OCI-LY7 (cell line): ENCODE measurements at regions not wholly inside any gene's neighbourhood (a gene's known extent, or its start where the extent isn't known, plus 50 kb on each side); places are given as distances from the start of the nearest gene placed in this dataset.

Experiments
- BruUV-seq: library from RNA; stranded (reverse); fragments of 400-500 nt; replicated peaks from 2 replicates; lab custom pipeline; 2021; lab: Mats Ljungman, UMichigan
- CTCF ChIA-PET: fragments of 300-600 bp; sonication (Branson Sonifier 250); formaldehyde crosslinking; loops from one replicate; lab custom pipeline; 2022; ENCODE audit warnings: antibody characterized with exemption; ENCODE audit not compliant: unreplicated experiment; lab: Charles Lee
- POLR2A ChIA-PET: fragments of 300-600 bp; sonication (Branson Sonifier 250); formaldehyde crosslinking; loops from one replicate; lab custom pipeline; 2022; ENCODE audit warnings: antibody characterized with exemption; lab: Charles Lee
- DNase-seq: peaks from one replicate; pipeline ENCODE4 v3.0.0-alpha.2; 2015; ENCODE audit warnings: low spot score
- H2AFZ ChIP-seq: fragments of 200-600 bp; sonication (generic), shearing (Covaris generic); 2 replicates; pipeline ENCODE4 v1.6.1; 2014; ENCODE audit warnings: mild to moderate bottlenecking, antibody characterized with exemption, low read length, moderate library complexity
- H3K27ac ChIP-seq: fragments of 200-600 bp; sonication (generic); 2 replicates; pipeline ENCODE4 v1.5.1; 2014; ENCODE audit warnings: mixed run types, low read depth, mild to moderate bottlenecking, moderate library complexity, low read length, inconsistent platforms; ENCODE audit not compliant: poor library complexity, severe bottlenecking
- H3K36me3 ChIP-seq: fragments of 200-600 bp; sonication (generic); 2 replicates; pipeline ENCODE4 v1.6.1; 2014; ENCODE audit warnings: mild to moderate bottlenecking, antibody characterized with exemption, low read length, moderate library complexity, mixed read lengths; ENCODE audit not compliant: insufficient read depth
- H3K4me1 ChIP-seq: fragments of 200-600 bp; sonication (generic); 2 replicates; pipeline ENCODE4 v1.5.1; 2014; ENCODE audit warnings: mild to moderate bottlenecking, low read length; ENCODE audit not compliant: insufficient read depth, poor library complexity, severe bottlenecking
- H3K4me2 ChIP-seq: fragments of 200-600 bp; sonication (generic); 2 replicates; pipeline ENCODE4 v1.6.1; 2014; ENCODE audit warnings: mild to moderate bottlenecking, low read length
- H3K4me3 ChIP-seq: fragments of 200-600 bp; sonication (generic); 2 replicates; pipeline ENCODE4 v1.5.1; 2014; ENCODE audit warnings: mild to moderate bottlenecking, low read depth, low read length; ENCODE audit not compliant: poor library complexity, severe bottlenecking
- H3K79me2 ChIP-seq: fragments of 200-600 bp; sonication (generic); 2 replicates; pipeline ENCODE4 v1.6.1; 2016; ENCODE audit warnings: low read depth, mild to moderate bottlenecking, low read length, moderate library complexity, mixed read lengths; ENCODE audit not compliant: insufficient read depth
- H3K9me2 ChIP-seq: fragments of 200-600 bp; sonication (generic); 2 replicates; pipeline ENCODE4 v1.6.1; 2016; ENCODE audit warnings: mild to moderate bottlenecking, low read length, mixed read lengths; ENCODE audit not compliant: insufficient read depth
- H3K9me3 ChIP-seq: fragments of 200-600 bp; sonication (generic); 2 replicates; pipeline ENCODE4 v1.6.1; 2014; ENCODE audit warnings: mild to moderate bottlenecking, mixed run types, low read length, mixed read lengths
- H4K20me1 ChIP-seq: fragments of 200-600 bp; sonication (generic); 2 replicates; pipeline ENCODE4 v1.6.1; 2014; ENCODE audit warnings: mild to moderate bottlenecking, antibody characterized with exemption, low read length, moderate library complexity, mixed read lengths; ENCODE audit not compliant: insufficient read depth
- EZH2phosphoT487 ChIP-seq: fragments of 200-600 bp; sonication (generic); IDR thresholded peaks from 2 replicates; pipeline ENCODE4 v1.6.1; 2018; ENCODE audit warnings: low read depth, borderline replicate concordance, mild to moderate bottlenecking, mixed run types, antibody characterized with exemption, low read length, moderate library complexity, mixed read lengths
- intact Hi-C: fragments of 100-400 bp; cut with micrococcal nuclease; formaldehyde crosslinking; loops from one replicate; pipeline ENCODE4 v1.10.0; 2022; ENCODE audit not compliant: unreplicated experiment
- TF ChIP-seq, protein P1 (sequence below): fragments of 200-600 bp; sonication (generic); conservative IDR thresholded peaks from 2 replicates; pipeline ENCODE4 v1.5.1; 2014; ENCODE audit warnings: mild to moderate bottlenecking, antibody characterized with exemption, low read length, moderate library complexity, mixed read lengths

DNA sequence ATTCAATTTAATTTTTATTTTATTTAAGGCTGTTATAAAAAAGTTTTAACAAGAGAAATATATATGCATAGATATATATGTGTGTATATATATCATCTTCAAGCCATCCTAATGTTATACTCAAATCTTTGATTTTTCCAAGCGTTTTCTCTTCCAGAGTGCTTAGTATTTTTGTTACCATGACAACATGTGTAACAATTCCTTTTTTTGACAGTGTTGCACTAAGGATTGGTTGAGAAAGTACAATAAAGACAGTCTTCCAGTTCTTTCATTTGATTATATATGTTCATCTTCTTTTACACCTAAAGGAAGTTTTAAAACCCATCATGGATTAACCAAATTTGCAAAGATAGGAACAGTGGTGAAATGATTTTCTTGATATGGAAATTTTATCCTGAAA lies 171.7 kb downstream of the KLF6 start:
- Histone ChIP-seq H4K20me1 (no peaks in the 10 kb centered on the region), H3K79me2 (no peaks in the 10 kb centered on the region), H3K4me2 (no peak overlapping the region), H3K9me2 (no peaks in the 10 kb centered on the region), H3K27ac (no peak overlapping the region), H3K4me3 (no peak overlapping the region), H3K9me3 (peaks cover 28% of the 10 kb centered on the region; the same call in 1 of the 2 replicates), H3K4me1 (no peaks in the 10 kb centered on the region), H3K36me3 (no peaks in the 10 kb centered on the region), H2AFZ (no peak overlapping the region)
- TF ChIP-seq, protein P1, sequence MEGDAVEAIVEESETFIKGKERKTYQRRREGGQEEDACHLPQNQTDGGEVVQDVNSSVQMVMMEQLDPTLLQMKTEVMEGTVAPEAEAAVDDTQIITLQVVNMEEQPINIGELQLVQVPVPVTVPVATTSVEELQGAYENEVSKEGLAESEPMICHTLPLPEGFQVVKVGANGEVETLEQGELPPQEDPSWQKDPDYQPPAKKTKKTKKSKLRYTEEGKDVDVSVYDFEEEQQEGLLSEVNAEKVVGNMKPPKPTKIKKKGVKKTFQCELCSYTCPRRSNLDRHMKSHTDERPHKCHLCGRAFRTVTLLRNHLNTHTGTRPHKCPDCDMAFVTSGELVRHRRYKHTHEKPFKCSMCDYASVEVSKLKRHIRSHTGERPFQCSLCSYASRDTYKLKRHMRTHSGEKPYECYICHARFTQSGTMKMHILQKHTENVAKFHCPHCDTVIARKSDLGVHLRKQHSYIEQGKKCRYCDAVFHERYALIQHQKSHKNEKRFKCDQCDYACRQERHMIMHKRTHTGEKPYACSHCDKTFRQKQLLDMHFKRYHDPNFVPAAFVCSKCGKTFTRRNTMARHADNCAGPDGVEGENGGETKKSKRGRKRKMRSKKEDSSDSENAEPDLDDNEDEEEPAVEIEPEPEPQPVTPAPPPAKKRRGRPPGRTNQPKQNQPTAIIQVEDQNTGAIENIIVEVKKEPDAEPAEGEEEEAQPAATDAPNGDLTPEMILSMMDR, result no peak
- no peak for TF ChIP-seq EZH2phosphoT487
- intact Hi-C loops, result no loop called here
- CTCF ChIA-PET, result no interaction called here
- BruUV-seq, result no TSS peak
- no peak for DNase-seq
- POLR2A ChIA-PET, result interaction anchor here (0.7 to 1.2 kb wide), 3 partner anchors 8 to 1755 kb away, joined by 3 to 4 read pairs (median 4); no protein-coding TSS in a partner anchor

DNA sequence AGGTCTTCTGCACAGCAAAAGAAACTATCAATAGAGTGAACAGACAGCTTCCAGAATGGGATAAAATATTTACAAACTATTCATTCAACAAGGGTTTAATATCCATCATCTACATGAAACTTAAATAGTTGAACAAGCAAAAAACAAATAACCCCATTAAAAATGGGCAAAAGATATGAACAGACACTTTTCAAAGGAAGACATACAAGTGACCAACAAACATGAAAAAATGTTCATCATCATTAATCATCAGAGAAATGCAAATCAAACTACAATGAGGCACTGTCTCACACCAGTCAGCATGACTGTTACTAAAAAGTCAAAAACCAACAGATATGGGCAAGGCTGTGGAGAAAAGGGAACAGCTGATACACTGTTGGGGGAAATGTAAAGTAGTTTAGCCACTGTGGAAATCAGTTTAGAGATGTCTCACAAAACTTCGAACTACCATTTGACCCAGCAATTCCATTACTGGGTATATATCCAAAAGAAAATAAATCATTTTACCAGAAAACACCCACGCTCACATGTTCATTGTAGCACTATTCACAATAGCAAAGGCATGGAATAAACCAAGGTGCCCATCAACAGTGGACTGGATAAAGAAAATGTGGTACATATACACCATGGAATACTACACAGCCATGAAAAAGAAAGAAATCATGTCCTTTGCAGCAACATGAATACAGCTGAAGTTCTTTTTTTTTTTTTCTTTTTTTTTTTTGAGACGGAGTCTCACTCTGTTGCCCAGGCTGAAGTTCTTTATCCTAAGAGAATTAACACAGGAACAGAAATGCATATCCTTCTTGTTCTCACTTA lies 172.6 kb downstream of the KLF6 start:
- Histone ChIP-seq H3K36me3 (no peaks in the 10 kb centered on the region), H3K9me2 (no peaks in the 10 kb centered on the region), H3K27ac (no peak overlapping the region), H3K4me1 (no peaks in the 10 kb centered on the region), H3K79me2 (no peaks in the 10 kb centered on the region), H4K20me1 (no peaks in the 10 kb centered on the region), H2AFZ (no peak overlapping the region), H3K4me2 (no peak overlapping the region), H3K9me3 (peaks cover 36% of the 10 kb centered on the region; the same call in 1 of the 2 replicates), H3K4me3 (no peak overlapping the region)
- no TSS peak for BruUV-seq
- DNase-seq, result no peak
- intact Hi-C loops, result no loop called here
- POLR2A ChIA-PET, result interaction anchor here (0.7 kb wide), 4 partner anchors 9 to 1754 kb away, joined by 4 to 8 read pairs (median 4); no protein-coding TSS in a partner anchor
- CTCF ChIA-PET, result no interaction called here
- no peak for TF ChIP-seq EZH2phosphoT487
- TF ChIP-seq, protein P1, result no peak

GRCh38 chr10:3606309-3606708 lies 178.7 kb downstream of the KLF6 start:
- DNase-seq, result no peak
- TF ChIP-seq, protein P1, result no peak
- no peak for TF ChIP-seq EZH2phosphoT487
- no TSS peak for BruUV-seq
- H3K27ac ChIP-seq, result no peak overlapping the region
- ChIA-PET CTCF (no interaction called here), POLR2A (no interaction called here)
- no peaks in the 10 kb centered on the region for H4K20me1 ChIP-seq
- H3K4me2 ChIP-seq, result no peak overlapping the region
- H2AFZ ChIP-seq, result no peak overlapping the region
- H3K4me1 ChIP-seq, result no peaks in the 10 kb centered on the region
- H3K36me3 ChIP-seq, result no peaks in the 10 kb centered on the region
- no peak overlapping the region for H3K4me3 ChIP-seq
- intact Hi-C loops, result no loop called here
- H3K9me3 ChIP-seq, result peaks cover 30% of the 10 kb centered on the region; the same call in 1 of the 2 replicates
- no peaks in the 10 kb centered on the region for H3K9me2 ChIP-seq
- no peaks in the 10 kb centered on the region for H3K79me2 ChIP-seq
